Calu3 (cell line): ENCODE measurements at regions not wholly inside any gene's neighbourhood (a gene's known extent, or its start where the extent isn't known, plus 50 kb on each side); places are given as distances from the start of the nearest gene placed in this dataset.

Experiments
- BruUV-seq: library from RNA; stranded (reverse); fragments of 400-500 nt; replicated peaks from 2 replicates; lab custom pipeline; 2021; lab: Mats Ljungman, UMichigan
- CTCF ChIA-PET: fragments of 300-600 bp; sonication (Branson Sonifier 250); formaldehyde crosslinking; loops from one replicate; lab custom pipeline; 2022; ENCODE audit warnings: antibody characterized with exemption; lab: Charles Lee
- DNase-seq: peaks from one replicate; pipeline ENCODE4 v3.0.0; 2022
- H3K27ac Mint-ChIP-seq: one replicate; pipeline ENCODE4 v1.8.0; 2022; ENCODE audit warnings: mixed read lengths; ENCODE audit not compliant: unreplicated experiment
- H3K27me3 Mint-ChIP-seq: one replicate; pipeline ENCODE4 v1.8.0; 2022; ENCODE audit warnings: mixed read lengths; ENCODE audit not compliant: unreplicated experiment
- H3K36me3 Mint-ChIP-seq: one replicate; pipeline ENCODE4 v1.8.0; 2022; ENCODE audit warnings: mild to moderate bottlenecking, moderate library complexity, mixed read lengths; ENCODE audit not compliant: insufficient read depth, unreplicated experiment
- H3K4me1 Mint-ChIP-seq: one replicate; pipeline ENCODE4 v1.8.0; 2022; ENCODE audit warnings: mild to moderate bottlenecking, low read depth, mixed read lengths; ENCODE audit not compliant: unreplicated experiment
- H3K4me3 Mint-ChIP-seq: one replicate; pipeline ENCODE4 v1.8.0; 2022; ENCODE audit warnings: mild to moderate bottlenecking, low read depth, moderate library complexity, mixed read lengths; ENCODE audit not compliant: unreplicated experiment
- H3K9me3 Mint-ChIP-seq: one replicate; pipeline ENCODE4 v1.8.0; 2022; ENCODE audit warnings: low read depth, mixed read lengths; ENCODE audit not compliant: unreplicated experiment
- CTCF ChIP-seq: fragments of 200-600 bp; IDR thresholded peaks from one replicate; pipeline ENCODE4 v1.8.0; 2022; ENCODE audit warnings: antibody characterized with exemption; ENCODE audit not compliant: unreplicated experiment
- intact Hi-C: fragments of 100-400 bp; cut with micrococcal nuclease; formaldehyde crosslinking; loops from one replicate; pipeline ENCODE4 v1.10.0; 2022; ENCODE audit not compliant: unreplicated experiment

- no peak for TF ChIP-seq CTCF
- intact Hi-C loops, result no loop called here
- Mint-ChIP-seq H3K36me3 (no peaks in the 10 kb centered on the region), H3K9me3 (no peaks in the 10 kb centered on the region), H3K4me3 (no peak overlapping the region), H3K27ac (no peak overlapping the region), H3K27me3 (peaks cover 32% of the 10 kb centered on the region), H3K4me1 (no peaks in the 10 kb centered on the region)
- BruUV-seq, result no TSS peak
- CTCF ChIA-PET, result no interaction called here
- no peak for DNase-seq
Observed at GRCh38 chrX:43514820-43515219, 141.3 kb upstream of the MAOA start.

- BruUV-seq, result no TSS peak
- intact Hi-C loops, result no loop called here
- DNase-seq, result no peak
- no peak overlapping the region for H3K4me3 Mint-ChIP-seq
- TF ChIP-seq CTCF, result no peak
- H3K4me1 Mint-ChIP-seq, result no peaks in the 10 kb centered on the region
- H3K27me3 Mint-ChIP-seq, result peaks cover 29% of the 10 kb centered on the region
- H3K36me3 Mint-ChIP-seq, result no peaks in the 10 kb centered on the region
- CTCF ChIA-PET, result no interaction called here
- peaks cover 4% of the 10 kb centered on the region for H3K9me3 Mint-ChIP-seq
- no peak overlapping the region for H3K27ac Mint-ChIP-seq
Observed at GRCh38 chrX:43522582-43522981, 133.5 kb upstream of the MAOA start.

- no peak overlapping the region for H3K4me3 Mint-ChIP-seq
Observed at GRCh38 chrX:43525901-43526610, 130.0 kb upstream of the MAOA start.

GRCh38 chrX:43526878-43527277 lies 129.2 kb upstream of the MAOA start:
- H3K4me1 Mint-ChIP-seq, result peaks cover 6% of the 10 kb centered on the region
- no TSS peak for BruUV-seq
- peaks cover 4% of the 10 kb centered on the region for H3K9me3 Mint-ChIP-seq
- CTCF ChIA-PET, result no interaction called here
- intact Hi-C loops, result no loop called here
- H3K4me3 Mint-ChIP-seq, result no peak overlapping the region
- no peaks in the 10 kb centered on the region for H3K36me3 Mint-ChIP-seq
- DNase-seq, result no peak
- TF ChIP-seq CTCF, result no peak
- H3K27me3 Mint-ChIP-seq, result no peaks in the 10 kb centered on the region
- H3K27ac Mint-ChIP-seq, result no peak overlapping the region

More at GRCh38 chrX:43525901-43526610, 130.0 kb upstream of the MAOA start:
- H3K27me3 Mint-ChIP-seq, result peaks cover 5% of the 10 kb centered on the region
- no peak overlapping the region for H3K27ac Mint-ChIP-seq
- CTCF ChIA-PET, result no interaction called here
- intact Hi-C loops, result no loop called here
- peaks cover 4% of the 10 kb centered on the region for H3K9me3 Mint-ChIP-seq
- DNase-seq, result no peak
- H3K36me3 Mint-ChIP-seq, result no peaks in the 10 kb centered on the region
- no peak for TF ChIP-seq CTCF
- BruUV-seq, result no TSS peak
- H3K4me1 Mint-ChIP-seq, result peaks cover 6% of the 10 kb centered on the region
